HUES48 (cell line): ENCODE measurements at regions not wholly inside any gene's neighbourhood (a gene's known extent, or its start where the extent isn't known, plus 50 kb on each side); places are given as distances from the start of the nearest gene placed in this dataset.

Experiments
- H3K27ac ChIP-seq: one replicate; pipeline ENCODE4 v1.7.0; 2013; ENCODE audit warnings: low read depth, low read length, inconsistent platforms
- H3K27me3 ChIP-seq: 2 replicates; pipeline ENCODE4 v1.6.1; 2013; ENCODE audit warnings: mild to moderate bottlenecking, low read length; ENCODE audit not compliant: control insufficient read depth, insufficient read depth
- H3K36me3 ChIP-seq: 2 replicates; pipeline ENCODE4 v1.6.1; 2013; ENCODE audit warnings: low read length; ENCODE audit not compliant: control insufficient read depth, insufficient read depth
- H3K4me1 ChIP-seq: 2 replicates; pipeline ENCODE4 v1.6.1; 2013; ENCODE audit warnings: mild to moderate bottlenecking, low read length; ENCODE audit not compliant: control insufficient read depth, insufficient read depth
- H3K4me3 ChIP-seq: 2 replicates; pipeline ENCODE4 v1.5.1; 2013; ENCODE audit warnings: mild to moderate bottlenecking, low read depth, low read length
- H3K9ac ChIP-seq: 2 replicates; pipeline ENCODE4 v1.6.1; 2013; ENCODE audit warnings: mild to moderate bottlenecking, low read depth, low read length, moderate library complexity
- H3K9me3 ChIP-seq: 2 replicates; pipeline ENCODE4 v1.6.1; 2013; ENCODE audit warnings: low read length; ENCODE audit not compliant: control insufficient read depth, insufficient read depth

DNA sequence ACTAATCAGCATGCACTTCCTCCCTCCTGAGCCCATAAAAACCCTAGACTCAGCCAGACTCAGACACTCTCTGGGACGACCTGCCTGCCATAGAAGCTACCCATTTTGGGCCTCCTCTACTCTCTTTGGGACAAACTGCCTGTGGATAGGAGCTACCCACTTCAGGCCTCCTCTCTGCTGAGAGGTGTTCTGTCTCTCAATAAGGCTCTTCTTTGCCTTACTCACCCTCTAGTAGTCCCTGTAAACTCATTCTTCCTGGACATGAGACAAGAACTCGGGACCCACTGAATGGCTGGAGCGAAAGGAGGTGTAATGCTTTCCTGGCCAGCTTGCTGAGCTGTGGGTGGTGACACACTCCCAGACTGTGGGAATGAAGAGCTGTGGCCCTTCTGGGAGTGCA is 424.8 kb upstream of the FZD8 start:
- H3K4me1 ChIP-seq, result no peaks in the 10 kb centered on the region
- no peaks in the 10 kb centered on the region for H3K36me3 ChIP-seq
- H3K9ac ChIP-seq, result no peak overlapping the region
- H3K27ac ChIP-seq, result no peak overlapping the region
- H3K9me3 ChIP-seq, result peaks cover 17% of the 10 kb centered on the region
- H3K27me3 ChIP-seq, result no peaks in the 10 kb centered on the region
- no peak overlapping the region for H3K4me3 ChIP-seq

DNA sequence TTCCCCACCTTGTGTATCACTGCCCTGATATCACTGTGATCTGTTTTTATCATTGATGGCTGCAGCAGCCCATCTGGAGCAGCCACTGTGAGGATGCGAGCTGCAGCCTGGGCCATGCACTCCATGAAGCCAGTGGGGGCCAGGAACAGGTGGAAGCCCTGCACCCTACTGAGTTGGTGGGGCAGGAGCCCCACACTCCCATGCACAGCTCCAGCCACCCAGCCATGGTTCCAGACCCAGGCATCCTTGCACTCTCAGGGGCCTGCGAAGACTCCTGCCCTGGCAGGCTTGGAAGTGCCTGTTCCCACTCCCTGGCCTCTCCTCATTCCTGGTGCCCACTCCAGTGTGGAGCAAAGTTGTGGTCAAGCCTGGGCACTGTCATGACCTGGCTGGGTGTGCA is 424.0 kb upstream of the FZD8 start:
- Histone ChIP-seq H3K4me3 (no peak overlapping the region), H3K9ac (no peak overlapping the region), H3K27ac (no peak overlapping the region), H3K9me3 (peaks cover 17% of the 10 kb centered on the region), H3K4me1 (no peaks in the 10 kb centered on the region), H3K27me3 (no peaks in the 10 kb centered on the region), H3K36me3 (no peaks in the 10 kb centered on the region)

DNA sequence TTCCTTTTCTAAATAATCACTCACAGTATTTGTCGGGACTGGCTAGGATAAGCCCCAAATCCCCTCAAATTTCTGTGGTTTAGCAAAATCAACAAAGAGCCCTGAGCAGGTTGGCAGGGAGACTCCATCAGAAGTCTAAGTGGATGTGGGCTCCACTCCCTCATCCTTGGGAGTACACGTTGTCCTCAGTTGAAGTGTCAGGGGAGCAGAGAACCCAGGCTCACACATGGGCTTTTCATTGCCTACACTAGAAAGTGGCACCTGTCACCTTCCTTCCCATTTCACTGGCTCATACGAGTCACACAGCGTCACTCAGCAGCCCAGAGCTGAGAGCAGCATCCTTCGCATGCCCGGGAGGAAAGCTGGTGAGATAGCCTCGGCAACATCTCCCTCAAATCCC is 421.3 kb upstream of the FZD8 start:
- no peak overlapping the region for H3K4me3 ChIP-seq
- H3K36me3 ChIP-seq, result no peaks in the 10 kb centered on the region
- no peak overlapping the region for H3K27ac ChIP-seq
- H3K9me3 ChIP-seq, result peaks cover 17% of the 10 kb centered on the region
- no peaks in the 10 kb centered on the region for H3K27me3 ChIP-seq
- H3K4me1 ChIP-seq, result no peaks in the 10 kb centered on the region
- H3K9ac ChIP-seq, result no peak overlapping the region

DNA sequence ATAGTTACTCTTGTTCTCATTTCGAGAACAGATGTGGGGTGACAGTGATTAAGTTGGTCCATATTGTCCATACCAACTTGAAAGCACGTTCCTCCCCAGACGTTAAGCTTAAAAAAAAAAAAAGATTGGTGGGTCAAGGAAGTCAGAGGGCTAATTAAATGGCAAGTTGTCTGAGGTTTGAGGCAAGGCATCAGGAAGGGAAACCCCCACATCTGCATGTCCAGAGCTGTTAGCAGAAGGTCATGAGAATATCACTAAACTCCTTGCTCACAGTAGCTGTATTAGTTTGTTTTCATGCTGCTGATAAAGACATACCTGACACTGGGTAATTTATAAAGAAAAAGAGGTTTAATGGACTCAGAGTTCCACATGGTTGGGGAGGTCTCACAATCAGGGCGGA is 415.6 kb upstream of the FZD8 start:
- Histone ChIP-seq H3K9me3 (no peaks in the 10 kb centered on the region), H3K4me3 (no peak overlapping the region), H3K4me1 (no peaks in the 10 kb centered on the region), H3K27ac (no peak overlapping the region), H3K36me3 (no peaks in the 10 kb centered on the region), H3K9ac (no peak overlapping the region), H3K27me3 (no peaks in the 10 kb centered on the region)

DNA sequence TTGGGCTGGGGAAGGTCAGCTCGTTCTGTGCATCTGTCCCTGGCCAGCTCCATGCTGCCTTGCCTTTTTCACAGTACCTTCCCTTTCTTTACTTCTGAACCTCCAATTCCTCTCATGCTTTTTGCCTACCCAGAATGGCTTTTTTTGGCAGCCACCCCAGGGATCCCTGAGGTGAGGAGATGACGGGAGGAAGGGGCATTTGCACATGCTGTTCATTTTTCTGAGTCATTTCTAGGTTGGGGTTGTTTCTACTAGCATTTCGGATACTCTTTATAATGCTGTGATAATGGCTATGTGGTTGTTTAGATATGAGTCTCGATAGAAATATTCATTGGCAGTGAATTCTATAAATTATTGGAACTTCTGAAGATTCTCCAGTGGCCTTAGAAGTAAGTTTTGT is 415.1 kb upstream of the FZD8 start:
- no peak overlapping the region for H3K4me3 ChIP-seq
- H3K4me1 ChIP-seq, result no peaks in the 10 kb centered on the region
- H3K27ac ChIP-seq, result no peak overlapping the region
- H3K36me3 ChIP-seq, result no peaks in the 10 kb centered on the region
- H3K9me3 ChIP-seq, result no peaks in the 10 kb centered on the region
- no peak overlapping the region for H3K9ac ChIP-seq
- H3K27me3 ChIP-seq, result no peaks in the 10 kb centered on the region

DNA sequence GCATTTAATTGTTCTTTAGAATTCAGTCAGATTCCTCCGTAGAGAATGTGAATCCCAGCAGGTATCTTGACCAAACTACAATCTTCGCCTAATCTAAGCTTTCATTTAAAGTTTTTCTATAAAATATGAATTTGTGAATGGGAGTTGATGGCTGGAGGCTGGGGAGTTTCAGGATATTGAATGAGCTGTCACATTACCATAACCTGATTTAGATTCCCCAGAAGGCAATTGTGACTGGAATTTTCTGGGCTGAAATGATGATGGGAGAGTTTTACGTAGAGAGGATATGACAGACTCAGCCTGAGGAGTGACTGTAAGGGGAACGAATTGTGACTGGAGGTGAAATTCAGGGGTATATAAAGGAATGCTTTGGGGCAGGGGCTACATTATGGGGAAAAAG is 411.7 kb upstream of the FZD8 start:
- H3K9me3 ChIP-seq, result no peaks in the 10 kb centered on the region
- no peak overlapping the region for H3K9ac ChIP-seq
- H3K27me3 ChIP-seq, result no peaks in the 10 kb centered on the region
- no peaks in the 10 kb centered on the region for H3K36me3 ChIP-seq
- no peaks in the 10 kb centered on the region for H3K4me1 ChIP-seq
- no peak overlapping the region for H3K4me3 ChIP-seq
- no peak overlapping the region for H3K27ac ChIP-seq

DNA sequence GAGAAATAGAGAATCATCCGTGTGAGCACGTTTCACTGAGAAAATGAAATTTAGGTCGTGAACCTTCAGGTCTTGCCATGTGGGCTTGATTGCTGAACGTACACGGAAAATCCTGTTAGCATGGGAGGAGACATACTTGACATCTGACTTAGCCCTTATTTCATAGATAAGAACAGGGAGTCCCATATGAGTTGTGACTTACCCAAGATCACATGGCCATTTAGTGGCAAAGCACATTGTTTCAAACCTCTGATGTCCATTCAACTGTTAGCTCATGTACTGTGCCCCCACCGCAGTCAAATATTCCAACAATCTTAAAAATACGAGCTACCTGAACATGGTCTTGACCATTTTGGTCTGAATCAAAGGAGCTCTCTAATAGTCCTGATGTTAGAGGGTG is 411.2 kb upstream of the FZD8 start:
- Histone ChIP-seq H3K9me3 (no peaks in the 10 kb centered on the region), H3K4me3 (no peak overlapping the region), H3K4me1 (no peaks in the 10 kb centered on the region), H3K27ac (no peak overlapping the region), H3K27me3 (no peaks in the 10 kb centered on the region), H3K36me3 (no peaks in the 10 kb centered on the region), H3K9ac (no peak overlapping the region)

DNA sequence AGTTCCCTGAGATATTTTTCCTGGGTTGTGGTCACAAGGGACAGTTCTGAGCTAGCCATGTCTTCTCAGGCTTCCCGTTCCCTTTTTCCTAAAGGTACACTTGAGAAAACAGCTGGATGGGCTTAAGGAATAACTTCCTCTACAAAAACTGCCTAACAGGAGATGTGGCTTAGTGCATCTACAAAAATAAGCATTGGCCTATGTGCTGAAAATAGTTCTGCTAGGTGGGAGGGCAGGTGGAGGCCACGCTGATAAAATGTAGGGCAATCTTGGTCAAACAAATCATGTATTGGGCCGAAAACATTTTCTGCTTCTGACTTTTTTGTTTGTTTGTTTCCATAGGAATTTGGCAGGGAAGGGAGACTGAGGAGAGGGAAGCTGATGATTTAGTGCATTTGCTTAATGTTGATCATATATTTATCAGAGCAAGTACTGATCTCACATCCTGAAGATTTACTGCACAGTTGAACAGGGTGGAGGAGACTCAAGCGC is 409.4 kb upstream of the FZD8 start:
- Histone ChIP-seq H3K27ac (no peak overlapping the region), H3K9ac (no peak overlapping the region), H3K4me1 (no peaks in the 10 kb centered on the region), H3K4me3 (no peak overlapping the region), H3K9me3 (no peaks in the 10 kb centered on the region), H3K36me3 (no peaks in the 10 kb centered on the region), H3K27me3 (no peaks in the 10 kb centered on the region)

DNA sequence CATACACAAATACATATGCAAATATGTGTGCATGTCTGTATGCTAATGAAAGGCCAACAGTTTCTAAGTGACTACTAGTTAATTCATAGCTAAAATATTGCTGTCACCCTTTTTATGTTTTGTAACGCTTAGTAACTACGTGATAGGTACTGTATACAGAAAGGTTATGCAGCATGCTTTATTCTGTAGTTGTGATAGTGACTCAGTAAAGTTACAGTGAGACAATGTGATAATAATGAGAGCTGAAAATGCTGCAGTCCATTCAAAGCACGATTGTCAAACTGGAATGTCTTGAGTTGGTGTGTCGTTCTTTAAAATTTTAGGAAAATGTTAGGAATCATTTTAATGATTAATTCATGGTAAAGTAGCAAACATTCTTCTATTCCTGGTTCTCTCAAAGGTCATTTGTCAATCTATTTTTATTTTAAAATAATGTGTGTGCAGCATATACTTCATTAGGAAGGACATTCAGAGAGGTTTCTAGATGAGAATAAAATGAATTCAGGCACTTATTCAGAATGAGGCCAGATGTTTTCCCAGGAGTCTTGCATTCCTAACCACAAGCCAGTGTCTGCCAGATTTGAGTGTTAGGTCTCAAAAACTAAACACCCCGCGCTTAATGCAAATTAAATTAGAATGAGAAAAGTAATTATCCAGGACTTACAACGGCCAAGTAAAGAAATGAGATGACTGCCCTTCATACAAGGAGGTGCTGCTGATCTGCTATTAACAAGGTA is 408.8 kb upstream of the FZD8 start:
- no peaks in the 10 kb centered on the region for H3K27me3 ChIP-seq
- H3K4me1 ChIP-seq, result no peaks in the 10 kb centered on the region
- H3K9me3 ChIP-seq, result no peaks in the 10 kb centered on the region
- no peak overlapping the region for H3K4me3 ChIP-seq
- H3K9ac ChIP-seq, result no peak overlapping the region
- H3K27ac ChIP-seq, result no peak overlapping the region
- H3K36me3 ChIP-seq, result no peaks in the 10 kb centered on the region

DNA sequence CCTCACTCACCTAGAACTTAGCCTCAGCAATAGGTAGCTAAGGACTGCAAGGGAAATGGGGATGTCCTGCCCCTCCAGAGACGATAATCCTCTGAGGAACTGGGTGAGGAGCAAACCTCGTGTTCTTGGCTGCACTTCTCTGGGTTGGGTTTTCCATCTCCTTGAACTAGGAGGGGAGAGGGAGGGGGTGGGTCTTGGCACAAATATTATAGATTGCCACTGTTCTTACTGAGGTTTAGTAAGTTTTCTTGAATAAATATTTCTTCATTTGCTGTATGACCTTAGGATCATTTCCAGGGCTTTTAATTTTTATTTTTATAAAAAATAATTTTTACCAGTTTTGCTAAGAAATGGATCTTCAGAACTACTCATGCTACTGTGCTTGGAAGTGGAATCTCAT is 406.7 kb upstream of the FZD8 start:
- Histone ChIP-seq H3K4me3 (no peak overlapping the region), H3K9ac (no peak overlapping the region), H3K27ac (no peak overlapping the region), H3K27me3 (no peaks in the 10 kb centered on the region), H3K4me1 (no peaks in the 10 kb centered on the region), H3K36me3 (no peaks in the 10 kb centered on the region), H3K9me3 (no peaks in the 10 kb centered on the region)

DNA sequence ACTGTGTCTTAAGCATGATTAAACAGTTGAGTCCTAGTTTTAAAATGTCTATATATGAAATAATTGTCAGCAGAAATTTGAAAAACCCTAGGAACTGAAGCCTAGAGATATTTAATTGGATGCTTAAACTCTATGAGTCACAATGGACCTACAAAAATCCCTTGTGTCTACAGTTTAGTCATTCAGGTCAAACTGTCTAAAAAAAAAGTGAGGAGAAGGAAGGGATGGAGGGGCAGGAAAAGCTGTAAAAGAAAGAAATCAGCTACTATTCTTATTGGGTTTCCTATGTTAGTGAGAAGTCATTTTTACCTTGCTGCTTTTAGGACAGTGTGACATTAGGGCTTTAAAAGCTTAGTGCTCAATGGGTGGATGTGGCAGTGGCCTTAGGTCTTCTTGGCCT is 406.1 kb upstream of the FZD8 start:
- Histone ChIP-seq H3K9ac (no peak overlapping the region), H3K4me3 (no peak overlapping the region), H3K27ac (no peak overlapping the region), H3K36me3 (no peaks in the 10 kb centered on the region), H3K27me3 (no peaks in the 10 kb centered on the region), H3K4me1 (no peaks in the 10 kb centered on the region), H3K9me3 (no peaks in the 10 kb centered on the region)
